H9 (cell line): ENCODE measurements at regions not wholly inside any gene's neighbourhood (a gene's known extent, or its start where the extent isn't known, plus 50 kb on each side); places are given as distances from the start of the nearest gene placed in this dataset.

Experiments used
- DNase-seq: peaks from one replicate; pipeline ENCODE4 v3.0.0-alpha.2; 2017
- H2AFZ ChIP-seq: one replicate; pipeline ENCODE4 v1.6.1; 2013; ENCODE audit warnings: mild to moderate bottlenecking, low read length, control low read depth, moderate library complexity
- H2AK5ac ChIP-seq: 2 replicates; pipeline ENCODE4 v1.6.1; 2013; ENCODE audit warnings: low read length, control low read depth, mixed read lengths; ENCODE audit not compliant: insufficient read length
- H2BK120ac ChIP-seq: one replicate; pipeline ENCODE4 v1.6.1; 2013; ENCODE audit warnings: low read depth, mild to moderate bottlenecking, low read length, control low read depth, inconsistent platforms; ENCODE audit not compliant: poor library complexity, severe bottlenecking
- H2BK12ac ChIP-seq: 2 replicates; pipeline ENCODE4 v1.6.1; 2013; ENCODE audit warnings: low read length, control low read depth, mixed read lengths, low read depth; ENCODE audit not compliant: insufficient read length
- H2BK15ac ChIP-seq: 2 replicates; pipeline ENCODE4 v1.6.1; 2013; ENCODE audit warnings: low read depth, low read length, control low read depth
- H2BK20ac ChIP-seq: one replicate; pipeline ENCODE4 v1.6.1; 2013; ENCODE audit warnings: low read depth, mild to moderate bottlenecking, low read length, control low read depth, inconsistent platforms; ENCODE audit not compliant: poor library complexity, severe bottlenecking
- H2BK5ac ChIP-seq: 2 replicates; pipeline ENCODE4 v1.6.1; 2013; ENCODE audit warnings: low read length, control low read depth, mixed read lengths; ENCODE audit not compliant: insufficient read length
- H3K14ac ChIP-seq: 2 replicates; pipeline ENCODE4 v1.6.1; 2013; ENCODE audit warnings: low read length, control low read depth; ENCODE audit not compliant: insufficient read depth
- H3K18ac ChIP-seq: 2 replicates; pipeline ENCODE4 v1.6.1; 2013; ENCODE audit warnings: low read depth, mild to moderate bottlenecking, mixed read lengths, low read length, control low read depth; ENCODE audit not compliant: insufficient read length
- H3K23ac ChIP-seq: 2 replicates; pipeline ENCODE4 v1.6.1; 2013; ENCODE audit warnings: low read length, control low read depth, mixed read lengths, low read depth; ENCODE audit not compliant: insufficient read length
- H3K23me2 ChIP-seq: 2 replicates; pipeline ENCODE4 v1.6.1; 2013; ENCODE audit warnings: low read depth, mild to moderate bottlenecking, mixed read lengths, low read length, control low read depth; ENCODE audit not compliant: insufficient read length, poor library complexity, severe bottlenecking
- H3K27ac ChIP-seq: 2 replicates; pipeline ENCODE4 v1.5.1; 2013; ENCODE audit warnings: low read length, control low read depth, mixed read lengths, low read depth; ENCODE audit not compliant: insufficient read length
- H3K27me3 ChIP-seq: 2 replicates; pipeline ENCODE4 v1.6.1; 2013; ENCODE audit warnings: low read length, control low read depth, inconsistent platforms; ENCODE audit not compliant: insufficient read depth
- H3K4ac ChIP-seq: 2 replicates; pipeline ENCODE4 v1.6.1; 2013; ENCODE audit warnings: low read depth, mild to moderate bottlenecking, control low read depth, inconsistent platforms, low read length, moderate library complexity
- H3K4me1 ChIP-seq: 2 replicates; pipeline ENCODE4 v1.6.1; 2013; ENCODE audit warnings: low read length, control low read depth, inconsistent platforms; ENCODE audit not compliant: insufficient read depth
- H3K4me2 ChIP-seq: 2 replicates; pipeline ENCODE4 v1.6.1; 2013; ENCODE audit warnings: low read length, control low read depth, mixed read lengths; ENCODE audit not compliant: insufficient read length, insufficient read depth
- H3K56ac ChIP-seq: 2 replicates; pipeline ENCODE4 v1.6.1; 2013; ENCODE audit warnings: low read depth, mild to moderate bottlenecking, mixed read lengths, low read length, control low read depth; ENCODE audit not compliant: insufficient read length
- H3K79me1 ChIP-seq: 2 replicates; pipeline ENCODE4 v1.6.1; 2013; ENCODE audit warnings: low read depth, mild to moderate bottlenecking, moderate library complexity, low read length, control low read depth, inconsistent platforms; ENCODE audit not compliant: insufficient read depth, poor library complexity, severe bottlenecking
- H3K79me2 ChIP-seq: 2 replicates; pipeline ENCODE4 v1.6.1; 2013; ENCODE audit warnings: low read length, control low read depth, inconsistent platforms; ENCODE audit not compliant: insufficient read depth
- H3K9ac ChIP-seq: 2 replicates; pipeline ENCODE4 v1.6.1; 2013; ENCODE audit warnings: low read length, control low read depth, mixed read lengths; ENCODE audit not compliant: insufficient read length; ENCODE audit errors: extremely low read depth
- H3K9me3 ChIP-seq: one replicate; pipeline ENCODE4 v1.6.1; 2013; ENCODE audit warnings: low read depth, low read length, inconsistent platforms; ENCODE audit not compliant: control insufficient read depth
- H3T11ph ChIP-seq: one replicate; pipeline ENCODE4 v1.6.1; 2013; ENCODE audit warnings: mild to moderate bottlenecking, low read length, control low read depth, inconsistent platforms
- H4K20me1 ChIP-seq: one replicate; pipeline ENCODE4 v1.6.1; 2013; ENCODE audit not compliant: control insufficient read depth, insufficient read length, insufficient read depth
- H4K5ac ChIP-seq: 2 replicates; pipeline ENCODE4 v1.6.1; 2013; ENCODE audit warnings: low read depth, mild to moderate bottlenecking, mixed read lengths, low read length, control low read depth; ENCODE audit not compliant: insufficient read length
- H4K8ac ChIP-seq: replicated peaks from 2 replicates; pipeline ENCODE4 v1.6.1; 2013; ENCODE audit warnings: low read length, control low read depth, mixed read lengths, low read depth; ENCODE audit not compliant: insufficient read length
- H4K91ac ChIP-seq: 2 replicates; pipeline ENCODE4 v1.6.1; 2013; ENCODE audit warnings: low read depth, mild to moderate bottlenecking, moderate library complexity, mixed read lengths, low read length, control low read depth; ENCODE audit not compliant: insufficient read length
- H3K27ac Mint-ChIP-seq, 3 experiments: 2 replicates in 2 of 3; 3 replicates in 1 of 3; pipeline ENCODE4 v1.8.0; 2020 to 2021; ENCODE audit warnings: mixed read lengths in 3 of 3, mild to moderate bottlenecking in 1 of 3, moderate library complexity in 1 of 3
- H3K27me3 Mint-ChIP-seq: 2 replicates; pipeline ENCODE4 v1.8.0; 2021; ENCODE audit warnings: low read depth, mild to moderate bottlenecking, moderate library complexity, mixed read lengths
- H3K36me3 Mint-ChIP-seq, 3 experiments: 2 replicates in 2 of 3; 3 replicates in 1 of 3; pipeline ENCODE4 v1.8.0; 2020 to 2021; ENCODE audit warnings: low read depth in 3 of 3, mixed read lengths in 3 of 3; ENCODE audit not compliant: insufficient read depth in 1 of 3
- H3K4me1 Mint-ChIP-seq, 2 experiments: 2 replicates each; pipeline ENCODE4 v1.8.0; 2020; ENCODE audit warnings: mixed read lengths in 2 of 2
- H3K4me3 Mint-ChIP-seq, 2 experiments: 2 replicates in 1 of 2; 3 replicates in 1 of 2; pipeline ENCODE4 v1.8.0; 2020 to 2021; ENCODE audit warnings: mild to moderate bottlenecking in 2 of 2, mixed read lengths in 2 of 2, moderate library complexity in 1 of 2
- H3K9me3 Mint-ChIP-seq, 2 experiments: 2 replicates in 1 of 2; 3 replicates in 1 of 2; pipeline ENCODE4 v1.8.0; 2020; ENCODE audit warnings: mild to moderate bottlenecking in 2 of 2, mixed read lengths in 2 of 2, moderate library complexity in 1 of 2
- WGBS: extraction: QIAGEN DNeasy Blood & Tissue Kit; methylation state at CpG from one replicate; pipeline ENCODE4 v1.1.7; 2013; ENCODE audit warnings: missing lambda C conversion rate, low lambda C conversion rate, mixed read lengths; ENCODE audit not compliant: insufficient read length; ENCODE audit errors: extremely low coverage; 5-methylcytosine and 5-hydroxymethylcytosine counted together
- TF ChIP-seq, protein P1 (sequence below): fragments of 200-600 bp; sonication (generic); conservative IDR thresholded peaks from 3 replicates; pipeline ENCODE4 v1.8.0; 2021; ENCODE audit warnings: antibody characterized with exemption, mild to moderate bottlenecking

DNA sequence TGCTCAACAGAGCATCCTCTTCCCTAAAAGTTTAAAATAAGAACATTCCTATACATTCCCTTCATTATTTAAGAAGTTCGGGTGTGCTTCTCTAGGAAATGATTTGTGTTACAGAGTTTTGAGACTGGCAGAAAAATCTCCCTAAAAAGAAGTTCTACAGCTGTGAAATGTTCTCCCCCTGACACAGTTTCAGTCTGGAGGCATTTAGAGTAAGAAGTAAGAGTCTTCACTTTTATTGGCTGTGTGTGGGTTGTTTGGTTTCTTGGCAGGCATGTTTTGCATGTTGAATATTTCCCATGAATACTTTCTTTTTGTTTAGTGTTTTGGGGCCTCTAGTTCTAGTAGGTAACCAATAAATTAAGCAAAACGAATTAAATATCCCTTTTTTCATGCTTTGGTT is 195.9 kb downstream of the TENT5A start:
- TF ChIP-seq, protein P1, sequence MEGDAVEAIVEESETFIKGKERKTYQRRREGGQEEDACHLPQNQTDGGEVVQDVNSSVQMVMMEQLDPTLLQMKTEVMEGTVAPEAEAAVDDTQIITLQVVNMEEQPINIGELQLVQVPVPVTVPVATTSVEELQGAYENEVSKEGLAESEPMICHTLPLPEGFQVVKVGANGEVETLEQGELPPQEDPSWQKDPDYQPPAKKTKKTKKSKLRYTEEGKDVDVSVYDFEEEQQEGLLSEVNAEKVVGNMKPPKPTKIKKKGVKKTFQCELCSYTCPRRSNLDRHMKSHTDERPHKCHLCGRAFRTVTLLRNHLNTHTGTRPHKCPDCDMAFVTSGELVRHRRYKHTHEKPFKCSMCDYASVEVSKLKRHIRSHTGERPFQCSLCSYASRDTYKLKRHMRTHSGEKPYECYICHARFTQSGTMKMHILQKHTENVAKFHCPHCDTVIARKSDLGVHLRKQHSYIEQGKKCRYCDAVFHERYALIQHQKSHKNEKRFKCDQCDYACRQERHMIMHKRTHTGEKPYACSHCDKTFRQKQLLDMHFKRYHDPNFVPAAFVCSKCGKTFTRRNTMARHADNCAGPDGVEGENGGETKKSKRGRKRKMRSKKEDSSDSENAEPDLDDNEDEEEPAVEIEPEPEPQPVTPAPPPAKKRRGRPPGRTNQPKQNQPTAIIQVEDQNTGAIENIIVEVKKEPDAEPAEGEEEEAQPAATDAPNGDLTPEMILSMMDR = no peak
- Histone ChIP-seq H3K9ac (no peak overlapping the region), H3K79me2 (no peaks in the 10 kb centered on the region), H2BK5ac (no peak overlapping the region), H3K27ac (no peak overlapping the region), H3K4ac (no peak overlapping the region), H3K14ac (no peak overlapping the region), H2BK12ac (no peak overlapping the region), H3K18ac (no peak overlapping the region), H3K4me2 (no peak overlapping the region), H3K9me3 (no peaks in the 10 kb centered on the region), H4K20me1 (no peaks in the 10 kb centered on the region), H2BK120ac (no peak overlapping the region), H3T11ph (no peak overlapping the region), H2AFZ (no peak overlapping the region), H4K91ac (no peak overlapping the region), H3K4me1 (no peaks in the 10 kb centered on the region), H3K79me1 (no peaks in the 10 kb centered on the region), H3K56ac (no peak overlapping the region), H3K23me2 (no peaks in the 10 kb centered on the region), H2AK5ac (no peak overlapping the region), H3K27me3 (no peaks in the 10 kb centered on the region), H2BK20ac (no peak overlapping the region), H4K5ac (no peak overlapping the region), H2BK15ac (no peak overlapping the region), H4K8ac (no peak overlapping the region), H3K23ac (no peak overlapping the region)
- H3K36me3 Mint-ChIP-seq = no peaks in the 10 kb centered on the region
- DNase-seq = no peak
- H3K27ac Mint-ChIP-seq = peak overlapping the region in 1 of 3 experiments; percentile 54; a peak in 2 of 7 replicates
- no peak overlapping the region for H3K4me3 Mint-ChIP-seq
- peaks cover 0 to 2% of the 10 kb centered on the region in 2 experiments; a peak in 1 of 5 replicates for H3K9me3 Mint-ChIP-seq
- no CpG with 5 or more reads among the region's 2 CpGs for WGBS
- peaks cover 4 to 11% of the 10 kb centered on the region in 2 experiments for H3K4me1 Mint-ChIP-seq
- H3K27me3 Mint-ChIP-seq = no peaks in the 10 kb centered on the region
